ENCODE measurements at regions not wholly inside any gene's neighbourhood (a gene's known extent, or its start where the extent isn't known, plus 50 kb on each side); places are given as distances from the start of the nearest gene placed in this dataset.

DNA sequence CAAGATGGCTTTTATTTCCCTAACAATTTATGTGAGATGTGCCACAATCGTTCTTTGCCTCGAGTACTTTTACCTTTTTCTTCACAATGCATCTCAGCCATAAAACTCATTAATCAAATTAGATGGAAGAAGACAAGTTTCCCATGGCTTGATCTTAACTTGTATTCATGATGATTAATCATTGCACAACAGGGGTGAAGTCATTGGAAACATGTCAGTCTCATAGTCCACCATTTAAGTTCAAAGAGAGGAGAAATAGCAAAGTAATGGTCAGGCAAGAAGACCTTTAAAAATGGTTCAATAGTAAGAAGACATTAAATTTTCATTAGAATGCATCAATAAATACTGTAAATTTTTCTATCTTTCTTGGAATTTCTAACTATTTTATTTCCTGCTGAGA is 136.3 kb downstream of the FOXG1 start:
- Histone ChIP-seq H3K27ac (no peak overlapping the region), H3K9me3 (no peaks in the 10 kb centered on the region), H3K4me1 (no peaks in the 10 kb centered on the region), H3K4me2 (no peak overlapping the region), H3K4me3 (no peak overlapping the region)
- ChIA-PET CTCF (no interaction called here), POLR2A (no interaction called here)
- ATAC-seq, result no peak
- WGBS (ENCODE audit: missing lambda C conversion rate), result 4% methylated on average over 2 of the region's 2 CpGs
- peak; percentile 56 for FAIRE-seq
- TF ChIP-seq HEYL (CRISPR knock-in tag; IDR thresholded peaks at IDR 0.05) (no peak), ELK1 (IDR thresholded peaks at IDR 0.05; ENCODE audit: low read depth, low read length) (no peak), NFE2L2 (conservative IDR thresholded peaks at IDR 0.05; ENCODE audit: low read length) (no peak), HOXB13 (CRISPR knock-in tag; IDR thresholded peaks at IDR 0.05; ENCODE audit: low read depth) (no peak), CHD4 (IDR thresholded peaks at IDR 0.05; ENCODE audit: borderline replicate concordance) (no peak), RFX5 (IDR thresholded peaks at IDR 0.05) (no peak), RARB (CRISPR knock-in tag; IDR thresholded peaks at IDR 0.05) (no peak), CHD2 (IDR thresholded peaks at IDR 0.05; ENCODE audit: low read length, partially characterized antibody) (no peak), HOXA7 (CRISPR knock-in tag; IDR thresholded peaks at IDR 0.05) (no peak), FOSL2 (IDR thresholded peaks at IDR 0.05) (no peak), FOSL2 (CRISPR knock-in tag; IDR thresholded peaks at IDR 0.05) (no peak), EHF (CRISPR knock-in tag; IDR thresholded peaks at IDR 0.05) (no peak), CBX2 (IDR thresholded peaks at IDR 0.05; ENCODE audit: borderline replicate concordance, low read depth) (no peak), ZNF302 (CRISPR knock-in tag; IDR thresholded peaks at IDR 0.05) (no peak), NR3C1 (IDR thresholded peaks at IDR 0.05) (no peak), MAFK (IDR thresholded peaks at IDR 0.05; ENCODE audit: partially characterized antibody) (no peak), PHF8 (IDR thresholded peaks at IDR 0.05; ENCODE audit: borderline replicate concordance, low read depth) (no peak)
- TF ChIP-seq, protein P1, sequence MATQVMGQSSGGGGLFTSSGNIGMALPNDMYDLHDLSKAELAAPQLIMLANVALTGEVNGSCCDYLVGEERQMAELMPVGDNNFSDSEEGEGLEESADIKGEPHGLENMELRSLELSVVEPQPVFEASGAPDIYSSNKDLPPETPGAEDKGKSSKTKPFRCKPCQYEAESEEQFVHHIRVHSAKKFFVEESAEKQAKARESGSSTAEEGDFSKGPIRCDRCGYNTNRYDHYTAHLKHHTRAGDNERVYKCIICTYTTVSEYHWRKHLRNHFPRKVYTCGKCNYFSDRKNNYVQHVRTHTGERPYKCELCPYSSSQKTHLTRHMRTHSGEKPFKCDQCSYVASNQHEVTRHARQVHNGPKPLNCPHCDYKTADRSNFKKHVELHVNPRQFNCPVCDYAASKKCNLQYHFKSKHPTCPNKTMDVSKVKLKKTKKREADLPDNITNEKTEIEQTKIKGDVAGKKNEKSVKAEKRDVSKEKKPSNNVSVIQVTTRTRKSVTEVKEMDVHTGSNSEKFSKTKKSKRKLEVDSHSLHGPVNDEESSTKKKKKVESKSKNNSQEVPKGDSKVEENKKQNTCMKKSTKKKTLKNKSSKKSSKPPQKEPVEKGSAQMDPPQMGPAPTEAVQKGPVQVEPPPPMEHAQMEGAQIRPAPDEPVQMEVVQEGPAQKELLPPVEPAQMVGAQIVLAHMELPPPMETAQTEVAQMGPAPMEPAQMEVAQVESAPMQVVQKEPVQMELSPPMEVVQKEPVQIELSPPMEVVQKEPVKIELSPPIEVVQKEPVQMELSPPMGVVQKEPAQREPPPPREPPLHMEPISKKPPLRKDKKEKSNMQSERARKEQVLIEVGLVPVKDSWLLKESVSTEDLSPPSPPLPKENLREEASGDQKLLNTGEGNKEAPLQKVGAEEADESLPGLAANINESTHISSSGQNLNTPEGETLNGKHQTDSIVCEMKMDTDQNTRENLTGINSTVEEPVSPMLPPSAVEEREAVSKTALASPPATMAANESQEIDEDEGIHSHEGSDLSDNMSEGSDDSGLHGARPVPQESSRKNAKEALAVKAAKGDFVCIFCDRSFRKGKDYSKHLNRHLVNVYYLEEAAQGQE (IDR thresholded peaks at IDR 0.05), result no peak
- TF ChIP-seq, protein P2, sequence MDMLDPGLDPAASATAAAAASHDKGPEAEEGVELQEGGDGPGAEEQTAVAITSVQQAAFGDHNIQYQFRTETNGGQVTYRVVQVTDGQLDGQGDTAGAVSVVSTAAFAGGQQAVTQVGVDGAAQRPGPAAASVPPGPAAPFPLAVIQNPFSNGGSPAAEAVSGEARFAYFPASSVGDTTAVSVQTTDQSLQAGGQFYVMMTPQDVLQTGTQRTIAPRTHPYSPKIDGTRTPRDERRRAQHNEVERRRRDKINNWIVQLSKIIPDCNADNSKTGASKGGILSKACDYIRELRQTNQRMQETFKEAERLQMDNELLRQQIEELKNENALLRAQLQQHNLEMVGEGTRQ (IDR thresholded peaks at IDR 0.05), result no peak
- no peak for DNase-seq (ENCODE audit: low read depth in 1 of 2, low spot score in 1 of 2)

GRCh38 chr14:28911521-28911920 is 144.9 kb downstream of the FOXG1 start:
- no peak overlapping the region for H3K4me2 ChIP-seq
- ATAC-seq (no peak), DNase-seq (ENCODE audit: low read depth in 1 of 2, low spot score in 1 of 2) (no peak), FAIRE-seq (no peak)
- POLR2A ChIA-PET, result no interaction called here
- H3K27ac ChIP-seq, result no peak overlapping the region
- H3K9me3 ChIP-seq, result no peaks in the 10 kb centered on the region
- CTCF ChIA-PET, result no interaction called here
- no peaks in the 10 kb centered on the region for H3K4me1 ChIP-seq
- H3K4me3 ChIP-seq, result no peak overlapping the region
- no peak for TF ChIP-seq RCOR1 (IDR thresholded peaks at IDR 0.05; ENCODE audit: low read depth, low read length)
- TF ChIP-seq ZNF302 (CRISPR knock-in tag; IDR thresholded peaks at IDR 0.05), result no peak
- TF ChIP-seq TP53 (CRISPR knock-in tag; IDR thresholded peaks at IDR 0.05), result no peak
- TF ChIP-seq SREBF2 (IDR thresholded peaks at IDR 0.05), result no peak
- TF ChIP-seq BHLHE40 (IDR thresholded peaks at IDR 0.05; ENCODE audit: low read depth, low read length), result no peak
- TF ChIP-seq, protein P3, sequence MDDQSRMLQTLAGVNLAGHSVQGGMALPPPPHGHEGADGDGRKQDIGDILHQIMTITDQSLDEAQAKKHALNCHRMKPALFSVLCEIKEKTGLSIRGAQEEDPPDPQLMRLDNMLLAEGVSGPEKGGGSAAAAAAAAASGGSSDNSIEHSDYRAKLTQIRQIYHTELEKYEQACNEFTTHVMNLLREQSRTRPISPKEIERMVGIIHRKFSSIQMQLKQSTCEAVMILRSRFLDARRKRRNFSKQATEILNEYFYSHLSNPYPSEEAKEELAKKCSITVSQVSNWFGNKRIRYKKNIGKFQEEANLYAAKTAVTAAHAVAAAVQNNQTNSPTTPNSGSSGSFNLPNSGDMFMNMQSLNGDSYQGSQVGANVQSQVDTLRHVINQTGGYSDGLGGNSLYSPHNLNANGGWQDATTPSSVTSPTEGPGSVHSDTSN (IDR thresholded peaks at IDR 0.05), result no peak
- TF ChIP-seq, protein P2 (IDR thresholded peaks at IDR 0.05), result no peak
- no peak for TF ChIP-seq HEYL (CRISPR knock-in tag; IDR thresholded peaks at IDR 0.05)
- TF ChIP-seq, protein P4, sequence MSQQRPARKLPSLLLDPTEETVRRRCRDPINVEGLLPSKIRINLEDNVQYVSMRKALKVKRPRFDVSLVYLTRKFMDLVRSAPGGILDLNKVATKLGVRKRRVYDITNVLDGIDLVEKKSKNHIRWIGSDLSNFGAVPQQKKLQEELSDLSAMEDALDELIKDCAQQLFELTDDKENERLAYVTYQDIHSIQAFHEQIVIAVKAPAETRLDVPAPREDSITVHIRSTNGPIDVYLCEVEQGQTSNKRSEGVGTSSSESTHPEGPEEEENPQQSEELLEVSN (IDR thresholded peaks at IDR 0.05; ENCODE audit: borderline replicate concordance, low read depth), result no peak
- no peak for TF ChIP-seq CHD2 (IDR thresholded peaks at IDR 0.05; ENCODE audit: low read length, partially characterized antibody)
- no peak for TF ChIP-seq CBX8 (IDR thresholded peaks at IDR 0.05)
- no peak for TF ChIP-seq JUN (IDR thresholded peaks at IDR 0.05)
- no peak for TF ChIP-seq MAX (IDR thresholded peaks at IDR 0.05)
- no peak for TF ChIP-seq SMC3 (IDR thresholded peaks at IDR 0.05)
- no peak for TF ChIP-seq TFCP2L1 (CRISPR knock-in tag; IDR thresholded peaks at IDR 0.05)
- no peak for TF ChIP-seq MAZ (IDR thresholded peaks at IDR 0.05; ENCODE audit: borderline replicate concordance, low read depth, low read length)

All from A549 (cell line).